H1 (cell line): ENCODE measurements at regions not wholly inside any gene's neighbourhood (a gene's known extent, or its start where the extent isn't known, plus 50 kb on each side); places are given as distances from the start of the nearest gene placed in this dataset.

Source experiments
- CTCF ChIA-PET: fragments of 300-600 bp; sonication (Branson Sonifier 250); formaldehyde crosslinking; loops from one replicate; lab custom pipeline; 2021; ENCODE audit not compliant: partially characterized antibody; lab: Charles Lee
- POLR2A ChIA-PET: fragments of 300-600 bp; sonication (Branson Sonifier 250); formaldehyde crosslinking; loops from one replicate; lab custom pipeline; 2021; ENCODE audit warnings: inconsistent platforms; ENCODE audit not compliant: partially characterized antibody; lab: Charles Lee
- DNase-seq, 2 experiments: peaks; one replicate each; pipeline versions ENCODE4 v3.0.0 to v3.0.0-alpha.2; 2010 to 2022; ENCODE audit warnings: low spot score in 2 of 2, low read depth in 1 of 2, mixed read lengths in 1 of 2
- FAIRE-seq: peaks from 2 replicates; lab custom pipeline; 2011; peaks lifted over from hg19 to GRCh38; lab: Jason Lieb, UNC
- H2AFZ ChIP-seq: 2 replicates; pipeline ENCODE4 v1.8.1; 2012; ENCODE audit warnings: low read length, inconsistent platforms
- H2AK5ac ChIP-seq: 2 replicates; pipeline ENCODE4 v1.6.1; 2013; ENCODE audit warnings: low read depth, low read length
- H2BK120ac ChIP-seq: replicated peaks from 2 replicates; pipeline ENCODE3; 2013; ENCODE audit warnings: low read depth, low read length, inconsistent platforms
- H2BK12ac ChIP-seq: 2 replicates; pipeline ENCODE4 v1.6.1; 2013; ENCODE audit warnings: low read depth, low read length
- H2BK15ac ChIP-seq: 2 replicates; pipeline ENCODE4 v1.6.1; 2013; ENCODE audit warnings: low read length
- H2BK20ac ChIP-seq: 2 replicates; pipeline ENCODE4 v1.6.1; 2013; ENCODE audit warnings: low read length
- H2BK5ac ChIP-seq: 2 replicates; pipeline ENCODE4 v1.6.1; 2013; ENCODE audit warnings: low read depth, low read length
- H3K14ac ChIP-seq: 2 replicates; pipeline ENCODE4 v1.6.1; 2013; ENCODE audit warnings: inconsistent platforms; ENCODE audit not compliant: insufficient read length
- H3K18ac ChIP-seq: 2 replicates; pipeline ENCODE4 v1.6.1; 2013; ENCODE audit warnings: low read length; ENCODE audit errors: extremely low read depth
- H3K23ac ChIP-seq: 2 replicates; pipeline ENCODE4 v1.6.1; 2013; ENCODE audit warnings: inconsistent platforms; ENCODE audit not compliant: insufficient read length
- H3K23me2 ChIP-seq: 2 replicates; pipeline ENCODE4 v1.6.1; 2013; ENCODE audit warnings: low read depth, low read length
- H3K27ac ChIP-seq: 2 replicates; pipeline ENCODE4 v1.6.1; 2011; ENCODE audit warnings: low read depth, low read length, inconsistent platforms
- H3K27me3 ChIP-seq, 4 experiments: replicated peaks in 1 of 4; 1 replicate in 1 of 4; 2 replicates in 3 of 4; pipeline versions ENCODE4 v1.6.1 to v1.8.1; 2011 to 2013; ENCODE audit warnings: low read length in 3 of 4, mild to moderate bottlenecking in 3 of 4, inconsistent platforms in 2 of 4, mixed read lengths in 2 of 4, moderate library complexity in 1 of 4; ENCODE audit not compliant: control insufficient read depth in 3 of 4, insufficient read depth in 3 of 4; ENCODE audit errors: extremely low read depth in 1 of 4
- H3K36me3 ChIP-seq, 4 experiments: 2 replicates each; pipeline versions ENCODE4 v1.6.1 to v1.8.1; 2011 to 2013; ENCODE audit warnings: mild to moderate bottlenecking in 4 of 4, low read length in 3 of 4, moderate library complexity in 2 of 4, control low read depth in 1 of 4, inconsistent platforms in 1 of 4; ENCODE audit not compliant: insufficient read depth in 4 of 4, control insufficient read depth in 2 of 4
- H3K4ac ChIP-seq: replicated peaks from 2 replicates; pipeline ENCODE3; 2013; ENCODE audit warnings: low read length, low read depth, mixed read lengths, inconsistent platforms; ENCODE audit not compliant: insufficient read length
- H3K4me1 ChIP-seq, 4 experiments: replicated peaks in 1 of 4; 1 replicate in 1 of 4; 2 replicates in 3 of 4; pipeline versions ENCODE4 v1.6.1 to v1.8.1; 2011 to 2013; ENCODE audit warnings: low read length in 3 of 4, inconsistent platforms in 2 of 4, mixed read lengths in 1 of 4; ENCODE audit not compliant: insufficient read depth in 4 of 4, control insufficient read depth in 3 of 4
- H3K4me2 ChIP-seq, 2 experiments: 2 replicates each; pipeline versions ENCODE4 v1.6.1 to v1.8.1; 2011 to 2013; ENCODE audit warnings: low read depth in 2 of 2, low read length in 2 of 2, control low read depth in 1 of 2, inconsistent platforms in 1 of 2, mild to moderate bottlenecking in 1 of 2; ENCODE audit not compliant: insufficient read depth in 1 of 2
- H3K4me3 ChIP-seq, 4 experiments: fragments of 200-600, 300-600 bp in 1 of 4; sonication (generic), shearing (Covaris generic), sonication (Bioruptor Twin) in 1 of 4; 2 replicates each; pipeline versions ENCODE4 v1.5.1 to v1.8.1; 2011 to 2016; ENCODE audit warnings: low read length in 4 of 4, low read depth in 3 of 4, control low read depth in 2 of 4, inconsistent platforms in 2 of 4, mild to moderate bottlenecking in 2 of 4, mixed read lengths in 1 of 4, moderate library complexity in 1 of 4; ENCODE audit not compliant: insufficient read depth in 2 of 4; ENCODE audit errors: extremely low read depth in 1 of 4
- H3K56ac ChIP-seq: replicated peaks from 2 replicates; pipeline ENCODE3; 2013; ENCODE audit warnings: low read depth, mild to moderate bottlenecking, mixed read lengths, low read length, inconsistent platforms; ENCODE audit not compliant: insufficient read length
- H3K79me1 ChIP-seq: 2 replicates; pipeline ENCODE4 v1.6.1; 2013; ENCODE audit warnings: low read depth, low read length, control low read depth
- H3K79me2 ChIP-seq, 2 experiments: 2 replicates each; pipeline versions ENCODE4 v1.6.1 to v1.8.1; 2012 to 2013; ENCODE audit warnings: low read length in 2 of 2, mild to moderate bottlenecking in 2 of 2, inconsistent platforms in 1 of 2; ENCODE audit not compliant: insufficient read depth in 2 of 2, control insufficient read depth in 1 of 2
- H3K9ac ChIP-seq, 4 experiments: replicated peaks in 1 of 4; 1 replicate in 1 of 4; 2 replicates in 3 of 4; pipeline versions ENCODE4 v1.6.1 to v1.8.1; 2011 to 2013; ENCODE audit warnings: low read depth in 3 of 4, low read length in 3 of 4, control low read depth in 2 of 4, mild to moderate bottlenecking in 2 of 4, moderate library complexity in 2 of 4, inconsistent platforms in 1 of 4; ENCODE audit errors: extremely low read depth in 1 of 4
- H3K9me3 ChIP-seq, 2 experiments: 2 replicates each; pipeline versions ENCODE4 v1.6.1 to v1.8.1; 2012 to 2013; ENCODE audit warnings: mild to moderate bottlenecking in 2 of 2, moderate library complexity in 2 of 2, control low read depth in 1 of 2, inconsistent platforms in 1 of 2, low read depth in 1 of 2, low read length in 1 of 2, mixed read lengths in 1 of 2; ENCODE audit not compliant: insufficient read depth in 2 of 2
- H4K20me1 ChIP-seq, 2 experiments: replicated peaks in 1 of 2; 2 replicates each; pipeline versions ENCODE3 to v1.8.1; 2011 to 2013; ENCODE audit warnings: inconsistent platforms in 2 of 2, low read length in 2 of 2, mild to moderate bottlenecking in 1 of 2; ENCODE audit not compliant: insufficient read depth in 2 of 2, control insufficient read depth in 1 of 2
- H4K5ac ChIP-seq: 2 replicates; pipeline ENCODE4 v1.6.1; 2013; ENCODE audit warnings: low read length, low read depth, mixed read lengths, inconsistent platforms; ENCODE audit not compliant: insufficient read length
- H4K8ac ChIP-seq: 2 replicates; pipeline ENCODE4 v1.8.0; 2013; ENCODE audit warnings: mild to moderate bottlenecking, moderate library complexity, low read length, inconsistent platforms; ENCODE audit not compliant: insufficient read depth; ENCODE audit errors: extremely low read depth
- H4K91ac ChIP-seq: replicated peaks from 2 replicates; pipeline ENCODE3; 2013; ENCODE audit warnings: low read length, mixed read lengths, inconsistent platforms; ENCODE audit not compliant: insufficient read length
- ASH2L ChIP-seq: fragments of 200-600, 300-600 bp; sonication (generic); IDR thresholded peaks from one replicate; pipeline ENCODE4 v1.7.1; 2017; ENCODE audit warnings: low read length
- WGBS, 2 experiments: shearing (Covaris generic) in 1 of 2; methylation state at CpG; one replicate each; pipeline versions ENCODE4 v1.1.6 to v1.1.7; 2013 to 2015; ENCODE audit warnings: low lambda C conversion rate in 2 of 2, mixed read lengths in 2 of 2, inconsistent platforms in 1 of 2, low coverage in 1 of 2, missing lambda C conversion rate in 1 of 2; ENCODE audit not compliant: insufficient replicate concordance in 2 of 2, insufficient coverage in 1 of 2, insufficient read length in 1 of 2; ENCODE audit errors: extremely low coverage in 1 of 2, missing lambda C conversion rate in 1 of 2; 5-methylcytosine and 5-hydroxymethylcytosine counted together

DNA sequence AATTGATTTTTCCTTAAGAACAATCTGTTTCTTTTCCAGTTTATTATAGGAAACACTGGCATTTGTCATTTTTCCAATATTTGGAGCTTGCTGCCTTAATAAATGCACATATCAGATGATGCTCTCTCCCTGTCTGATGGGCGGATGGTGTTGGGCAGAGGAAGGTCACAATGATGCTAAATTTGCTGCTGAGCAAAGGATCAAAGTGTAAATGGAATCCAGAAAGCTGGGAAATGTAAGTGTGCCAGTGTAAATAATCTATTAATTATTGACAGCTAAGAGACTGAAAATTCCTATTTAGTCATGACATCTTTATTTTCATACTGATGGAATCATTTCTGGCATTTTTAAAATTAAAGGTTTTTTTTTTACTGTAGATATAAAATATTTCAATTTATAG is 243.2 kb downstream of the PTBP2 start:
- no peak overlapping the region for H3K56ac ChIP-seq
- H3K14ac ChIP-seq, result no peak overlapping the region
- H3K23me2 ChIP-seq, result no peaks in the 10 kb centered on the region
- CTCF ChIA-PET, result interaction anchor here (0.6 to 1.8 kb wide), 8 partner anchors 9 to 540 kb away, joined by 3 to 9 read pairs (median 3); no protein-coding TSS in a partner anchor
- 78% methylated on average over 1 of the region's 1 CpG; no CpG with 5 or more reads in 1 of the 2 experiments for WGBS, 2 experiments
- H3K23ac ChIP-seq, result no peak overlapping the region
- no peak overlapping the region for H2AFZ ChIP-seq
- no peak overlapping the region for H4K8ac ChIP-seq
- H3K79me2 ChIP-seq, result no peaks in the 10 kb centered on the region
- no peak overlapping the region for H3K4me2 ChIP-seq
- H2BK15ac ChIP-seq, result no peak overlapping the region
- H3K79me1 ChIP-seq, result no peaks in the 10 kb centered on the region
- H2BK5ac ChIP-seq, result no peak overlapping the region
- no peak overlapping the region for H3K4ac ChIP-seq
- FAIRE-seq, result no peak
- no peak overlapping the region for H2AK5ac ChIP-seq
- no peak overlapping the region for H4K5ac ChIP-seq
- no peak for TF ChIP-seq ASH2L
- no peak overlapping the region for H3K4me3 ChIP-seq
- H3K36me3 ChIP-seq, result no peaks in the 10 kb centered on the region
- H3K9ac ChIP-seq, result no peak overlapping the region
- no peak overlapping the region for H2BK20ac ChIP-seq
- H2BK12ac ChIP-seq, result no peak overlapping the region
- H2BK120ac ChIP-seq, result no peak overlapping the region
- no peak overlapping the region for H4K91ac ChIP-seq
- H3K9me3 ChIP-seq, result no peaks in the 10 kb centered on the region
- no peak for DNase-seq
- POLR2A ChIA-PET, result no interaction called here
- no peak overlapping the region for H3K18ac ChIP-seq
- no peaks in the 10 kb centered on the region for H3K27me3 ChIP-seq
- H3K27ac ChIP-seq, result no peak overlapping the region
- no peaks in the 10 kb centered on the region for H3K4me1 ChIP-seq
- no peaks in the 10 kb centered on the region for H4K20me1 ChIP-seq
